GM23338 (cell line): ENCODE measurements at regions not wholly inside any gene's neighbourhood (a gene's known extent, or its start where the extent isn't known, plus 50 kb on each side); places are given as distances from the start of the nearest gene placed in this dataset.

Experiments used
- CREB1 ChIP-seq: fragments of 250-450 bp; sonication (Bioruptor Pico); IDR thresholded peaks from 2 replicates; pipeline ENCODE4 v1.5.0; 2020; ENCODE audit warnings: low read depth, mild to moderate bottlenecking, moderate library complexity
- EZH2 ChIP-seq: fragments of 200-600 bp; sonication (generic); IDR thresholded peaks from one replicate; pipeline ENCODE4 v1.8.0; 2017; ENCODE audit warnings: antibody characterized with exemption, mild to moderate bottlenecking, low read depth; ENCODE audit not compliant: unreplicated experiment
- EZH2phosphoT487 ChIP-seq: fragments of 200-600 bp; sonication (generic); IDR thresholded peaks from one replicate; pipeline ENCODE4 v1.8.1; 2018; ENCODE audit warnings: antibody characterized with exemption; ENCODE audit not compliant: unreplicated experiment
- JUNB ChIP-seq: IDR thresholded peaks from one replicate; pipeline ENCODE4 v1.6.1; 2016; ENCODE audit warnings: antibody characterized with exemption; ENCODE audit not compliant: unreplicated experiment
- POLR2AphosphoS5 ChIP-seq: IDR thresholded peaks from 2 replicates; pipeline ENCODE4 v1.6.1; 2016; ENCODE audit warnings: antibody characterized with exemption, low read depth
- STAT1 ChIP-seq: IDR thresholded peaks from one replicate; pipeline ENCODE4 v1.6.1; 2016; ENCODE audit warnings: antibody characterized with exemption; ENCODE audit not compliant: unreplicated experiment
- TF ChIP-seq, protein P1 (sequence below), 2 experiments: fragments of 200-600 bp in 1 of 2; sonication (generic) in 1 of 2; conservative IDR thresholded peaks; 2 replicates each; pipeline versions ENCODE4 v1.5.1 to v1.6.1; 2016 to 2017; ENCODE audit warnings: antibody characterized with exemption in 2 of 2, low read depth in 2 of 2, mild to moderate bottlenecking in 2 of 2, moderate library complexity in 1 of 2
- TF ChIP-seq, protein P2 (sequence below): IDR thresholded peaks from 2 replicates; pipeline ENCODE4 v1.6.1; 2016; ENCODE audit warnings: antibody characterized with exemption
- TF ChIP-seq, protein P3 (sequence below): IDR thresholded peaks from one replicate; pipeline ENCODE4 v1.6.1; 2018; ENCODE audit warnings: antibody characterized with exemption; ENCODE audit not compliant: unreplicated experiment

DNA sequence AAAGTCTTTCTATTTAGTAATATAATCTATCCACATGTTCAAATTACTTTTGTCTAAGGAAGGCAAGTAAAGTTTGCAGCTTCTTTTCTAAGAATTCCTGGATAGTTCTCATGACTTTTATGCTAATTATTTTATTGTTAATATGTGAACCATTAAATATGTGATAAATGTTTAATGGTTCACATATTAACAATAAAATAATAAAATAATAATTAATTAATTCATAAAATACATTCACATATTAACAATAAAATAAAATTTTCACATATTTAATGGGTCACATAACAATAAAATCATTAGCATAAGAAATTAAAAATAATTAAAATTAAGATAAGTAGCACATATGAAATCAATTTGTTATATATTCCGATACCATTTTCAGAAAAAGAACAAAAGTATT is 1352.4 kb downstream of the ARAP2 start:
- TF ChIP-seq, protein P1, sequence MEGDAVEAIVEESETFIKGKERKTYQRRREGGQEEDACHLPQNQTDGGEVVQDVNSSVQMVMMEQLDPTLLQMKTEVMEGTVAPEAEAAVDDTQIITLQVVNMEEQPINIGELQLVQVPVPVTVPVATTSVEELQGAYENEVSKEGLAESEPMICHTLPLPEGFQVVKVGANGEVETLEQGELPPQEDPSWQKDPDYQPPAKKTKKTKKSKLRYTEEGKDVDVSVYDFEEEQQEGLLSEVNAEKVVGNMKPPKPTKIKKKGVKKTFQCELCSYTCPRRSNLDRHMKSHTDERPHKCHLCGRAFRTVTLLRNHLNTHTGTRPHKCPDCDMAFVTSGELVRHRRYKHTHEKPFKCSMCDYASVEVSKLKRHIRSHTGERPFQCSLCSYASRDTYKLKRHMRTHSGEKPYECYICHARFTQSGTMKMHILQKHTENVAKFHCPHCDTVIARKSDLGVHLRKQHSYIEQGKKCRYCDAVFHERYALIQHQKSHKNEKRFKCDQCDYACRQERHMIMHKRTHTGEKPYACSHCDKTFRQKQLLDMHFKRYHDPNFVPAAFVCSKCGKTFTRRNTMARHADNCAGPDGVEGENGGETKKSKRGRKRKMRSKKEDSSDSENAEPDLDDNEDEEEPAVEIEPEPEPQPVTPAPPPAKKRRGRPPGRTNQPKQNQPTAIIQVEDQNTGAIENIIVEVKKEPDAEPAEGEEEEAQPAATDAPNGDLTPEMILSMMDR (conservative IDR thresholded peaks at IDR 0.05; ENCODE audit: low read depth in 2 of 2), result no peak
- TF ChIP-seq EZH2, result no peak
- no peak for TF ChIP-seq EZH2phosphoT487
- no peak for TF ChIP-seq POLR2AphosphoS5
- TF ChIP-seq, protein P2, sequence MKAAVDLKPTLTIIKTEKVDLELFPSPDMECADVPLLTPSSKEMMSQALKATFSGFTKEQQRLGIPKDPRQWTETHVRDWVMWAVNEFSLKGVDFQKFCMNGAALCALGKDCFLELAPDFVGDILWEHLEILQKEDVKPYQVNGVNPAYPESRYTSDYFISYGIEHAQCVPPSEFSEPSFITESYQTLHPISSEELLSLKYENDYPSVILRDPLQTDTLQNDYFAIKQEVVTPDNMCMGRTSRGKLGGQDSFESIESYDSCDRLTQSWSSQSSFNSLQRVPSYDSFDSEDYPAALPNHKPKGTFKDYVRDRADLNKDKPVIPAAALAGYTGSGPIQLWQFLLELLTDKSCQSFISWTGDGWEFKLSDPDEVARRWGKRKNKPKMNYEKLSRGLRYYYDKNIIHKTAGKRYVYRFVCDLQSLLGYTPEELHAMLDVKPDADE, result no peak
- TF ChIP-seq, protein P3, sequence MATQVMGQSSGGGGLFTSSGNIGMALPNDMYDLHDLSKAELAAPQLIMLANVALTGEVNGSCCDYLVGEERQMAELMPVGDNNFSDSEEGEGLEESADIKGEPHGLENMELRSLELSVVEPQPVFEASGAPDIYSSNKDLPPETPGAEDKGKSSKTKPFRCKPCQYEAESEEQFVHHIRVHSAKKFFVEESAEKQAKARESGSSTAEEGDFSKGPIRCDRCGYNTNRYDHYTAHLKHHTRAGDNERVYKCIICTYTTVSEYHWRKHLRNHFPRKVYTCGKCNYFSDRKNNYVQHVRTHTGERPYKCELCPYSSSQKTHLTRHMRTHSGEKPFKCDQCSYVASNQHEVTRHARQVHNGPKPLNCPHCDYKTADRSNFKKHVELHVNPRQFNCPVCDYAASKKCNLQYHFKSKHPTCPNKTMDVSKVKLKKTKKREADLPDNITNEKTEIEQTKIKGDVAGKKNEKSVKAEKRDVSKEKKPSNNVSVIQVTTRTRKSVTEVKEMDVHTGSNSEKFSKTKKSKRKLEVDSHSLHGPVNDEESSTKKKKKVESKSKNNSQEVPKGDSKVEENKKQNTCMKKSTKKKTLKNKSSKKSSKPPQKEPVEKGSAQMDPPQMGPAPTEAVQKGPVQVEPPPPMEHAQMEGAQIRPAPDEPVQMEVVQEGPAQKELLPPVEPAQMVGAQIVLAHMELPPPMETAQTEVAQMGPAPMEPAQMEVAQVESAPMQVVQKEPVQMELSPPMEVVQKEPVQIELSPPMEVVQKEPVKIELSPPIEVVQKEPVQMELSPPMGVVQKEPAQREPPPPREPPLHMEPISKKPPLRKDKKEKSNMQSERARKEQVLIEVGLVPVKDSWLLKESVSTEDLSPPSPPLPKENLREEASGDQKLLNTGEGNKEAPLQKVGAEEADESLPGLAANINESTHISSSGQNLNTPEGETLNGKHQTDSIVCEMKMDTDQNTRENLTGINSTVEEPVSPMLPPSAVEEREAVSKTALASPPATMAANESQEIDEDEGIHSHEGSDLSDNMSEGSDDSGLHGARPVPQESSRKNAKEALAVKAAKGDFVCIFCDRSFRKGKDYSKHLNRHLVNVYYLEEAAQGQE, result no peak
- TF ChIP-seq JUNB, result no peak
- no peak for TF ChIP-seq CREB1 (CRISPR knock-in tag)
- TF ChIP-seq STAT1, result no peak
